ENCODE measurements at regions not wholly inside any gene's neighbourhood (a gene's known extent, or its start where the extent isn't known, plus 50 kb on each side); places are given as distances from the start of the nearest gene placed in this dataset.
"Not testable (repeated sequence)": the region's sequence is repeated elsewhere in the genome, so short reads cannot be mapped to it uniquely, and the experiment has no call there.

DNA sequence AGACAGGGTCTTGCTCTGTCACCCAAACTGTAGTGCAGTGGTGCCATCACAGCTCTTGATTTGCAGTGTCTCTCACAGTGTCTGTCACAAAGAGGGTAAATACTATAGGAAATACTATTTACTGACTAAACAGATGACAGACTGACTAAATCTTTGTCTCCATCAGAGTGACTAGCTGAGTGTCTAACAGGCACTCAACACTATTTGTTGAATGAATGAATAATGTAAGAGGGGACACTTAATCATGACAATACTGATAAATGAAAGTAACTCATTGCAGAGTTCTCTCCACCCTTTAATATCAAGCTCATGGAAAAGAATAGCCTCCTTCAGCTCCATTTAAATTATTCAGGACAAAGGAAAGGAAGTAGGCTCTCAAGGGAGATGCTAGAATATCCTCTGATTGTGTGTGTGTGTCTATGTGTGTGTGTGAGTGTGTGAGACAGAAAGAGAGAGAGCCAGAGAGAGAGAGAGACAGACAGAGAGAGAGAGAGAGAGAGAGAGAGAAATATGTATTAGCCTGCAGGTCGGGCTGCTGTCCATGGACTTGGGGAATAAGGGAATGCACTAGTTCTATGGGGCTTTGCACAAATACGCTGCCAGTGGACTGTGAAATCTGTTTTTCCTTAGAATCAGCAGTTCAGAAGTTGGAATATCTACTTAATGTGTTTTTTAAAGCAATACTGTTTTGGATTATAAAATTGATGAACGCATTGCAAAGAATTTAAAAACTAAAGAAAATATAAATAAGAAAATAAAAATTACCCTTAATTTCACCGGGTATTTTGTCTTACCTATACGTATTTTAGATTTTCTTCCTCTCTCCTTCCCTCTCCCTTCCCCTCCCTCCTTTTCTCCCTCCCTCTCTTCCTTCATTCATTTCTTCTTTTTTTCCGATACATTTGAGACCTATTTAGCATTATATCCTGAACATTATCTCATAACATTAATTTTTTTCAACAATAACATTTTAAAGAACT, 132.9 kb upstream of the LRIG1 start:
- no peak for DNase-seq (ENCODE audit: low read depth)

DNA sequence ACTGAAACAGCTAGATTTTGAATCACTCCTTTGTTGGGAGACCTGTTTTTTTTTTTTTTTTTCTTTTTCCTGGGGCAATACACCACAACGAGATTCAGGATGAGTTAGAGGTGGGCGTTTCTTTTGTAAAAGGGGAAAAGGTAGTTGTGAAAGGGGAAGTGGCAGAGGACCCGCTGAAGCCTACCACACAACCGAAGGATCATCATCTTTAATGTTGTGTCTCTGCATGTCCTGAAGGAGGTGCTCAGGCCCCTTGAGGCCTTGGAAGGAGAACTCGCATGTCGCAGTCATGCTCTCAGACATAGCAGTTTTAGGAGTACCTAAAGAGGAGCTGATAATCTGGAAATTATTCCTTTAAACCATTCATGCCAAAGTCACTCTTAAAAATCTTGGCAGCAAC, 137.9 kb upstream of the LRIG1 start:
- DNase-seq (ENCODE audit: low read depth), result no peak

DNA sequence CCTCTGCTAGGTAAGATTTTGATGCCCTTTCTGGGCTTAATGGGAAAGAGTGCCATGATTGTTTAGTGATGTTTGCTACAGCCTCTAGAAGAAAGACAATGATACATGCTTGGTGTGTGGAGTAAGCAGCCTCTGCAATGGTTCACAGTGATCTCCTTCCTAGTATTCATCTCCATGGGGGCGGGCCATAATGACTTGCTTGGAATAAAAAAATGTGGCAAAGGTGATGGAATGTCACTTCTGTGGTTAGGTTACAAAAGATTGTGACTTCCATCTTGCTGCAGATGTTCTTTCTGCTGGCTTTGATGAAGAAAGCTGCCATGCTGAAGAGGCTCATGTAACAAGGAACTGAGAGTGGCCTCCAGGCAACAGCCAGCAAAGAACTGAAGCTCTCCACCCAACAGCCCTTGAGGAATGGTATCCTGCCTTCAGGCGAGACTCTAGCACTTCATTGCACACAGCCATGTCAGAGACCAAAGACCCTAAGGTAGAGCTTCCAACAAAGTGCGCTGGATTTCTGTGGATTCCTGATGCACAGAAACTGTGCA, 139.1 kb upstream of the LRIG1 start:
- DNase-seq (ENCODE audit: low read depth), result no peak

DNA sequence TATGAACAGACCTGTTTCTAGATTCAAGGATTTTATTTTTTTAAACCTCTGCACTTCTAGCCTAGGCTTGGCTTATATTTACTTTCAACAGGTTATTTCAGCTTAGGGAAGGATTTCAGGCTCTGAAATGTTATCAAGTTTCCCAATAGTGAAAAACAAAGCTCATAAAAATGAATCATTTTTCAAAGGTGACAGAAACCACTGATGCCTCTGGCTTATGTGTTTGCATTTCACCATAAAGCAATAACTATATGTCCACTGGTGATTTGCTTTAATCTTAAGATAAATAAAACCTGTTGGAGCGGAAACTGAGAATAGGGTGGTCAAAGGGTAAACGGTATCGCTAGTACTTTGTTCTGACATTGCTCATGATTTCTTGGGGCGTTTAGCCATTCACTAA, 141.2 kb upstream of the LRIG1 start:
- no peak for DNase-seq (ENCODE audit: low read depth)

DNA sequence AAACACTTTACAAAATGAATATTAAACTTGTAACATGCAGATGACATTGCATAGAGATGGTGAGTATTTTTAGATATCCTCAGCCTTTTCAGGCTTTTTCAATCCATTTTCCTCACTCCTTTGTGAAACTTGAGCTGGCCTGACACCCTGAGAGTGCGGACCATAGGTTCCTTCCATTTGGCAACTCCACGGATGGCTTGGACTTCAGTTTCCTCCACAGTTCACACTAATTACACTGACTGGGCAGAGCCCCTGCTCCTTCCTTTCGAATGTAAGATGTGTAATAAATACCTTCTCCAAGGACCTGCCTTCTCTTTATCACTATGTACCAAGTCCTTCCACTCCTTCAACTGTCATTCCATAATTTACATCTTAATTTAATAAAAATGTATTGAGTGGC, 141.7 kb upstream of the LRIG1 start:
- DNase-seq (ENCODE audit: low read depth), result no peak

GRCh38 chr3:66644549-66644948, 143.7 kb upstream of the LRIG1 start:
- DNase-seq (ENCODE audit: low read depth), result no peak

DNA sequence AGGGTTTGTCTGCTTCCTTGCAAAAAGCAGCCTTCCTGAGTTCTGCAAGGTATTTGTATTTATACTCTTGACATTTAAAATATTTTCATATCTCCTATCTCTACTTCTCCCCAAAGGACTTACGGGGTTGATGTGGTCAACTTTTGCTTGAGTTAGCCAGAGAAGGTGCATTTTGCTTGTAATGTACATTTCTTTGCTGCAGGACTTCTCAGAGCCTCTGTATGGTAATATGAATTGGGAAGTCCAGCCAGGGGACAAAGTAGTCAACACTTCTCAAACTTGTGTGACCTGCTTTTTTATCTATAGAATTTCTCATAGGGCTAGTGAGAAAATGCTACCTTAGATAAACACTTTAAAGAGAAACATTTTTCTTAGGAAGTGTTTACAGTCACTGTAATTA, 148.2 kb upstream of the LRIG1 start:
- no peak for DNase-seq (ENCODE audit: low read depth)

- DNase-seq (ENCODE audit: low read depth), result not testable (repeated sequence)
These were observed 150.7 kb upstream of the LRIG1 start for GRCh38 chr3:66651520-66651919.

DNA sequence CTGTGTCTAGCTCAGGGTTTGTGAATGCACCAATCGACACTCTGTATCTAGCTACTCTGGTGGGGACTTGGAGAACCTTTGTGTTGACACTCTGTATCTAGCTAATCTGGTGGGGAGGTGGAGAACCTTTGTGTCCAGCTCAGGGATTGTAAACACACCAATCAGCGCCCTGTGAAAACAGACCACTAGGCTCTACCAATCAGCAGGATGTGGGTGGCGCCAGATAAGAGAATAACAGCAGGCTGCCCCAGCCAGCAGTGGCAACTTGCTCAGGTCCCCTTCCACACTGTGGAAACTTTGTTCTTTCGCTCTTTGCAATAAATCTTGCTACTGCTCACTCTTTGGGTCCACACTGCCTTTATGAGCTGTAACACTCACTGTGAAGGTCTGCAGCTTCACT, 151.3 kb upstream of the LRIG1 start:
- not testable (repeated sequence) for DNase-seq (ENCODE audit: low read depth)

DNA sequence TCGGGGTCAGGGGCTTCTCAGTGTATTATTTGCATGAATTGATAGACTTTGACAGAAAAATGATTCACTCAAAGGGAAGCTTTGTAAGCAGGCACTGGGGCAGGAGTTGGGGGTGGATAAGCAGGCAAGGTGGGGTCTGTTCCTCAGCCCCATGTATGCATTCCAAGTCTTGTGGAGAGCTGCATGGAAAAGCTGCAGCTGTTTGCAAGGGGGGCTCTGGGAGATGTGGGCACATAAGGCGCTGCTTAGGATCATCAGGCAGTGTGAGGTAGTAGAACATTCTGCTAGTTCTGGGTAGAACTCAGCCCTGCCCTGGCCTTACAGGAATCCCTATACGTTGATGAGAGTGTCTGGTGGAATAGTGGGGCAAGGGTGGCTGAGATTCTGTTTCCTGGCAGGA, 154.2 kb upstream of the LRIG1 start:
- no peak for DNase-seq (ENCODE audit: low read depth)

DNA sequence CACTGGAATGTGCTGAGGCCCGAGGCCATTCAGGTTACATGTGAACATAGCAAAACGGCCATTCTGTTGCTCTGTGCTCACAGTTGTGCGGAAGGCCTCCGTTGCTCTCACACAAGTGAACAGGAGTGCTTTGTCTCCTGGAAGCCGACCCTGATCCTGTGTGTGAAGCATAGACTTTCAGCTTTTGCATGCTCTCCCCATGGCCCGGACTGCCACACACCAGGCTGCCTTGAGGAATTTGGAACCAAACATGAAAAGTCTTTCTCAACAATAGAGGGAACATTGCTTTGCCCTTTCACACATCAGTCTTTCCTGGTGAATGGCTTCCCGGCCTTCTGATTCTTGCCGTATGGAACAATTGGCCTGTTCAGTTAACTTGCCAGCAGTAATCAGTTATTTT, 154.8 kb upstream of the LRIG1 start:
- DNase-seq (ENCODE audit: low read depth), result no peak

GRCh38 chr3:66656609-66657008, 155.8 kb upstream of the LRIG1 start:
- no peak for DNase-seq (ENCODE audit: low read depth)

DNA sequence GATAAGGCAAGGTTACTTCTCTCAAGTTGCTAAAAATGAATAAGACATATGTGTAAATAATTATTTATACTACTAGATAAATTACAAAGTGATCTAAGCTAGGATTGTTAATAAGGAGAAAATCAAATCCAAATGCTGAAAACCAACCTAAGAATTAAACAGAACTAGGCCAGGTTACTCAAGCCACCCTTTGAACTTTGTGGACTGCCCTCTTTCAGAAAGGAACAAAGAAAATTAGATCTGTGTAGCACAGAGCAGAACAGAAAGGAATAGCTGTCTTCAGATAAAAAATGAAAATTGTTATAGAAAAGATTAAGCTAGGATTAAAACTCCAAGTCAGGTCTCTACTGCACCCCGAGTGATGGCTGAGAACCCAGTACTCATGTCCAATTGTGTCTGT, 158.2 kb upstream of the LRIG1 start:
- no peak for DNase-seq (ENCODE audit: low read depth)

DNA sequence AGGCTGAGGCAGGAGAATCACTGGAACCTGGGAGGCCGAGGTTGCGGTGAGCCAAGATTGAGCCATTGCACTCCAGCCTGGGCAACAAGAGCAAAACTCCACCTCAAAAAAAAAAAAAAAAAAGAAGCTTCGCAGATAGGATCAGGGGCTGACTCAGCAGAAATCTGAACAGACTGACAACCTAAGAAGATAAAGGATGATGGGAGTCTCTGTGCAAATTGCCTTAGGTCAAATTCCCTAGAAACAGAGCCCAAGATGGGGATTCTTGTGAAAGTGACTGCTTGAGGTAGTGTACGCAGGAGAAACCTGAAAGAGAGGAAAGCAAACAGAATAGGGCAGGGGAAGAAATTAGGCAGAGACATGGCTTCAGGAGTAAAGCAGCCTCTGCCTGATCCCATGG, 160.8 kb upstream of the LRIG1 start:
- DNase-seq (ENCODE audit: low read depth), result no peak

GRCh38 chr3:66662894-66663293, 162.1 kb upstream of the LRIG1 start:
- DNase-seq (ENCODE audit: low read depth), result no peak

GRCh38 chr3:66665021-66665695, 164.3 kb upstream of the LRIG1 start:
- no peak for DNase-seq (ENCODE audit: low read depth)

DNA sequence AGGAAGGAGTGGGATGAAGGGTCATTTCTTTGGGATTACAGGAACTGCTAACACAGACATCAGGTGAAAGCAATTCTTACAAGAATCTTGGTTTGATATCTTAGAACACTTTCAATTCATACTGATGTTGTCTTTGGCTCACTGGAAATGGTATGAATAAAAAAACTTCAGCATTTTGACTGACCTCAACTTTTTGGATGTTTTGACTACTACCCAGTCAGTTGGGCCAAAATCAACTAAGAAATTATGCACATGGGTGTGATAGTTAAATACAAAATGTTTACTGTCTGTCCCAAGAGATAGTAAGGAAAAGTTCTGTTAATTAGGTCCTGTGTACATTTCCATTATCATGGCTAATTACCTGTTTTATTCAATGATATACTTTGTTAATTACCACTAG, 165.5 kb upstream of the LRIG1 start:
- no peak for DNase-seq (ENCODE audit: low read depth)

DNA sequence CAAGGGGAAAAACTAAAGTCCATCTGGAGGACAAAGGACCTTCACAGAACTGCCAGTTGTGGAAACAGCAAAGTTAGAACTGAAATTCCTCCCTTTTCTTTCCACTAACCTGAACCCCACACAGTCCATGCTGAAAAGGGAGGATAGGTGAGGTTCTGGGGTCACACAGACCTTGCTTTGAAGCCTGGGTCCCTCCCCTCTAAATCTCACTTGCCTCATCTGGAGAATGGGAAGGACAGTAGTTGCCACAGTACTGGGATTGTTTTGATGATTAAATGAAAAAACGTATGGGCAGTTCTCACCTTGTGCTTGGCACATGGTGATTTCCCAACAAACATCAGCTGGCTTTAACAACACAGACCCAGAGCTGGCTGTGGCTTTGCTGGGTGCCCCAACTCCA, 166.4 kb upstream of the LRIG1 start:
- no peak for DNase-seq (ENCODE audit: low read depth)

- DNase-seq (ENCODE audit: low read depth), result no peak
These were observed 170.5 kb upstream of the LRIG1 start for GRCh38 chr3:66671291-66671690.

DNA sequence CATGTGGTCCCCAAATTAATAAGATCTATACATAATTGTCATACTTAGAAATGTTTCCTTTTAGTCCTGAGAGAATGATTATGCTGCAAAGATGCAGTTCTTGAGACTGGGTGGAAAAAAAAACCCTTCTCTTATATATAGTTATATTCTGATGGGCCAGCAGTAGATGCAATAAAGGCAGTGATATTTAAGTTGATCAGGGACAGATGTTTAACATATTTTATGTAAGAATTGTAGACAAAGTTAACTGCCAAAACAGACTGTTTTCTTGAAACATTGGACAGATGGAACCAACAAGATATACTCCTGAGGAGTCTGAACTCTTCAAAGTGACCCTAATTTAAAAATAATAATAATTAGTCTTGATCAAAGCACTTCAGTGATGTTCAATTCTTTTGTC, 172.0 kb upstream of the LRIG1 start:
- DNase-seq (ENCODE audit: low read depth), result no peak

DNA sequence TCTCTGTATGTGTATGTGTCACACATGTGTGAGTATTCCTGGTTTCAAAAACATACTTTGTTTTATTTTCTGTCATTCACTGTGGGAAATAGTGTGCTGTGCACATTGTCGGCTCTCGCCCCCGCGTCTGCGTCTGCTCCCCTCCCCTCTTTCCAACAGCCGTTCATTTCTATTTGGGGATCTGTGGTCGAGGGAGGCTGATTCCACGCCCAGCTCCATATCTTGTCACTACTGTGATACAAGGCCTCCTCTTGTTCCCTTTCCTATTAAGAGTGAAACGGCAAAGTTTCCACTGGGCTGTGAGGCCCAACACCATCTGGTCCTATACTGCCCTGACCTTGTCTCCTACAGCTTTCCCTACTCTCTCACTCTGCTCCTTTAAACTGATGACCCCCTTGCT, 172.5 kb upstream of the LRIG1 start:
- DNase-seq (ENCODE audit: low read depth), result no peak

DNA sequence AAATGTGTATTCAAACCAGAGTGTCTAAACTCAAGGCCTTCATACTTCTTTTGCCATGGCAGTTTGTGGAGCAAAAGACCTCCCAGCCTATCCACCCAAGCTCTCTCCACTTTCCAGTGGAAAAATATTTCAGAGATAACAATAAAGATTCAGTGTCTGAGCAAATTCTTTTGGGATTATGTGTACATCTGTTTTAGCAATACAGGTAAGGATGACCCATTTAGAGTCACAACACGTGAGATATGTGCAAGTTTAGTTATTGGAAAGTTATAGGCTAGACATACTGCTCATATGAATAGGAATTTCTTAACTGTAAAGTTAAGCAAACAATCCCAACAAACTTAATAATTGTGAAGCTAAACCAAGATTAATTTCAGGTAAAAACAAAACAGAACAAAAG, 174.5 kb upstream of the LRIG1 start:
- no peak for DNase-seq (ENCODE audit: low read depth)

DNA sequence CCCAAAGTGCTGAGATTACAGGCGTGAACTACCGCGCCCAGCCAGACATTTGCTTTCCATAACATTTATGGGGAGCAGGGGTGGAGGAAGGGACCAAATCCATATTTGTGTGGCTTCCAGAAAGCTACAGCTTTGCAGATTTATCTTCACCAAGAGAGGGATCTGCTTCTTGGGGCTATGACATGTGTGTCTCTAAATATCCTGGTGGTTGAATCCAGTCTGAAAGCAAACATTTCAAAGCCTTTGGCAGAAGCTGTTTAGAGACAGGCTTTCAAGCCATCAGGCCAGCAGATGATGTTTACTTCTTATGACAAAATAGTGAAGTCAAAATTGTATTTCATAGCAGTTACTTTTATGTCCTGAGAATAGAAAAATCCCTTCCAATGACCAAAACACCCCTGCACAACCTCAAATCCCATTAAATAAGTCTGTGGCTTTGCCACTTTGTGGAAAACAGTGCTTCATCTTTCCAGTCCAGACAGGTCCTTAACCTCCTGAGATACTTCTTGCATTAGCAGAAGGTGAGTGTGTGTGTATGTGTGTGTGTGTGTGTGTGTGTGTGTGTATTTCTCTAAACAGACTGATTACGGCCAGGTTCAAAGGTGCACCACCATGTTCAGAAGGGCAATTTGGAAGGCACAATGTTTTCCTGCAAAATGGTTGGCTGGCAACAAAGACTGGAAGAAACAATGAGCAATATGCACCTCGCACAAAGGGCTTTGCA, 191.4 kb upstream of the LRIG1 start:
- DNase-seq (ENCODE audit: low read depth), result no peak
